HUES64 (cell line): ENCODE measurements at regions not wholly inside any gene's neighbourhood (a gene's known extent, or its start where the extent isn't known, plus 50 kb on each side); places are given as distances from the start of the nearest gene placed in this dataset.

Experiments used
- H3K27ac ChIP-seq: 2 replicates; pipeline ENCODE4 v1.7.0; 2013; ENCODE audit warnings: low read depth, low read length, inconsistent platforms
- H3K27me3 ChIP-seq: 2 replicates; pipeline ENCODE4 v1.6.1; 2013; ENCODE audit warnings: mild to moderate bottlenecking, low read length; ENCODE audit not compliant: insufficient read depth
- H3K36me3 ChIP-seq: 2 replicates; pipeline ENCODE4 v1.6.1; 2013; ENCODE audit warnings: mild to moderate bottlenecking, low read length; ENCODE audit not compliant: insufficient read depth
- H3K4me1 ChIP-seq: 2 replicates; pipeline ENCODE4 v1.6.1; 2013; ENCODE audit warnings: mild to moderate bottlenecking, low read length, moderate library complexity; ENCODE audit not compliant: insufficient read depth
- H3K4me3 ChIP-seq: 2 replicates; pipeline ENCODE4 v1.5.1; 2013; ENCODE audit warnings: mild to moderate bottlenecking, low read length, moderate library complexity
- H3K9ac ChIP-seq: 2 replicates; pipeline ENCODE4 v1.6.1; 2013; ENCODE audit warnings: mild to moderate bottlenecking, low read depth, low read length
- H3K9me3 ChIP-seq: 2 replicates; pipeline ENCODE4 v1.6.1; 2013; ENCODE audit warnings: low read depth, low read length; ENCODE audit not compliant: insufficient read depth
- WGBS: fragments of 150-250, 120-280 bp; methylation state at CpG from one replicate; pipeline ENCODE4 v1.1.7; 2013; ENCODE audit warnings: missing lambda C conversion rate; 5-methylcytosine and 5-hydroxymethylcytosine counted together

DNA sequence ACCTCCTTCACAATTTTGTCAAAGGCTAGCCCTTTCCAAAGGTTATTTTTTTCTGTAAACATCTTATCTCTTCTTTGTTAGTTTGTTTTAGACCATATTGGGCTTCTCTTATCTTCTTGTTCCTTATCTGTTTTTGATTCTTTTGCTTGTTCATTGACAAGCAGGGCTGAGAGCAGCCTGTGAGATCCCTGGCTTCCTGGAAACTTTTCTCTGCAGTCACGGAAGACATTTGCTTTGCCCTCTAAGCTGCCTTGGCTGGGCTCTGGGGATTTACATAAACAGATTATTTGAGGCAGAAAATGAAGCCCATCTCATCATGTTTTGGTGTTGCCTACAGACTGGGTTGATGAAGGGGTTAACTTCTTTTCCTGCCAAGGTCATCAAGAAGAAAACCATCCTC, 157.4 kb upstream of the AMOT start:
- WGBS = 79% methylated on average over 1 of the region's 1 CpG
- no peak overlapping the region for H3K9ac ChIP-seq
- no peaks in the 10 kb centered on the region for H3K4me1 ChIP-seq
- no peak overlapping the region for H3K4me3 ChIP-seq
- no peak overlapping the region for H3K27ac ChIP-seq
- no peaks in the 10 kb centered on the region for H3K36me3 ChIP-seq
- no peaks in the 10 kb centered on the region for H3K9me3 ChIP-seq
- H3K27me3 ChIP-seq = no peaks in the 10 kb centered on the region

DNA sequence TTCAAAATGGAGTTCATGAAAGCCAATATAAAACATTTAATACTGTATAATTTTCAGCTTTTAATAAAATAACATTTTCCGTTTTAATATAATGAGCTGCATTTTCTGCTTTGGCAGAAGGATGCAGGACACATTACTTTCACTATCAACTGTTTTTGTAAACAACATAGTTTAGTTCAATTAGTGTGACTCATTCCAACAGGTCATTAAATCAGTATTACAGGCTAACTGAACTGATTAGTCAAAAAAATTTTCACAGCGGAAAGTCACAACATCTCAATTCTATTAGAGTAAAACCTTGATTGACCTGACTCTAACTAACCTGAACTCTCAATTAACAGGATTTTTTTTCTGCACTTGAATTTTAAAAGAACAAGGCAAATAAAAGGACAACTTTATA, 151.2 kb upstream of the AMOT start:
- H3K9me3 ChIP-seq = no peaks in the 10 kb centered on the region
- 90% methylated on average over 1 of the region's 2 CpGs for whole genome bisulfite sequencing
- no peak overlapping the region for H3K27ac ChIP-seq
- no peaks in the 10 kb centered on the region for H3K36me3 ChIP-seq
- no peaks in the 10 kb centered on the region for H3K27me3 ChIP-seq
- no peak overlapping the region for H3K4me3 ChIP-seq
- H3K4me1 ChIP-seq = no peaks in the 10 kb centered on the region
- H3K9ac ChIP-seq = no peak overlapping the region

DNA sequence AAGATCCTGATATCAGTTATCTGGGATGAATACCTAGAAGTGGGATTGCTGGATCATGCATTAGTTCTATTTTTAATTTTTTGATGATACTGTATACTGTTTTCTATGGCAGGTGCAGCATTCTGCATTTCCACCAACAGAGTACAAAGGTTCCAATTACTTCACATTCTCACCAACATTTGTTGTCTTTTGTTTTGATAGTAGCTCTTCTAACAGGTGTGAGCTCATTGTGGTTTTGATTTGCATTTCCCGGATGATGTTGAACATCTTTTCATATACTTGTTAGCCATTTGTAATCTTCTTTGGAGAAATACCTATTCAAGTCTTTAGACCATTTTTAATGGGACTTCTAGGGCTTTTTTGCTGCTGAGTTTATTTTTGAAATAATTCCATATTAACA, 139.2 kb upstream of the AMOT start:
- Histone ChIP-seq H3K27ac (no peak overlapping the region), H3K9ac (no peak overlapping the region), H3K27me3 (no peaks in the 10 kb centered on the region), H3K4me1 (no peaks in the 10 kb centered on the region), H3K9me3 (no peaks in the 10 kb centered on the region), H3K4me3 (no peak overlapping the region), H3K36me3 (no peaks in the 10 kb centered on the region)
- no CpG with 5 or more reads among the region's 1 CpG for WGBS

DNA sequence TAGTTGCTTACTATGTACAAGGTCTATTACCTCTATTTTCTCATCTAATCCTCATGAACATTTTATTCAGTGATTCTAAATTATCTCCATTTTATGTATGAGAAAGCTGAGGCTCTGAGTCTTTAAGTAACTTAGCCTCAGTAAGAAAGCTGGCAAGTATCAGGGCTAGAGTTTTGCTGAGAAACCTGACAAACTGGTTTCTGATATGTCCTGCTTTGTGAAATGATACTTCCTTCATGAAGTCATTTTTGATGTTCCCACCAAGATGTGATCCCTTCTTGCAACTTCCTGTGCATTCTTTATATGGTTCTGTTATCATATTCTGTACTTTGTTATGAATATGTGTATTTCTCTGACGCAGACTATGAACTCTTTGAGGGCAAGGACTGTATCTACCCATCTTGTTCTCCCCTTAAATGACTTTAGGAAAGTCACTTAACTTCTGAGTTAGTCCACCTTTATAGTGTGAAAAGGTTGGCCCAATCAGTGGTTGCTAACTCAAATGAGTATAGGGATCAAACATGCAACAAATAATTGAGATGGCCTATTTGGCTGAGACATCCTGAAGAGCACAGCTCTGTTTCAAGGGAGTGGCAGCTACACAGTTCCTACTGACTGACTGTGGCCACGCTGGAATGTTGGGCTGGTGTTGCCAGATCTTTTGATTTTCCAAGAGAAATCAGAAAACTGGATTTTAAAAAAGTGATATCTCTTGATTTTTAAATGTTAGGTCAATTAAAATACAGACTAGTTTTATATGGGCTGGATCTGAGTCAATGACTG, 127.9 kb upstream of the AMOT start:
- no peaks in the 10 kb centered on the region for H3K9me3 ChIP-seq
- H3K4me1 ChIP-seq = no peaks in the 10 kb centered on the region
- no peak overlapping the region for H3K9ac ChIP-seq
- no peaks in the 10 kb centered on the region for H3K27me3 ChIP-seq
- no peaks in the 10 kb centered on the region for H3K36me3 ChIP-seq
- H3K27ac ChIP-seq = no peak overlapping the region
- no peak overlapping the region for H3K4me3 ChIP-seq
- WGBS = 89% methylated on average over 1 of the region's 2 CpGs

DNA sequence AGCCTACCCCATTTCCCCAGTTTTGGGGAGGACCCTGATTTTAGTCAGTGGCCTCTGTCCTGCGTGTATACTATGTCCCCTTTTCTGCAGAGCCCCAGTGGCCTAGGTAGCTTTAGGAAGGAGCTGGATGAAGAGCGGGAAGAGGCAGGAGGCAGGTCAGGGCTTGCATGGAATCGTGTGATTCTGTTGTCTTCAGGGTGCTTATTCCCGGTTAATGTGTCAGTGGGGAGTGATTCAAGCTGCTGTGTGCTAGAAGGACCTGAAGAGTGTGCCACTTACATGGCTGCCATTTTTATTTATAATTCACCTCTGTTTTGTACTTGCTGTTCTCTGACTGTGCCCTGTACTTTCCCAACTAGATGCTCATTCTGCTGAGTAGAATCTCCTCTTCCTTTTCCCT, 127.3 kb upstream of the AMOT start:
- Histone ChIP-seq H3K27ac (no peak overlapping the region), H3K36me3 (no peaks in the 10 kb centered on the region), H3K9ac (no peak overlapping the region), H3K4me3 (no peak overlapping the region), H3K4me1 (no peaks in the 10 kb centered on the region), H3K27me3 (no peaks in the 10 kb centered on the region), H3K9me3 (no peaks in the 10 kb centered on the region)
- WGBS = 88% methylated on average over 4 of the region's 4 CpGs

DNA sequence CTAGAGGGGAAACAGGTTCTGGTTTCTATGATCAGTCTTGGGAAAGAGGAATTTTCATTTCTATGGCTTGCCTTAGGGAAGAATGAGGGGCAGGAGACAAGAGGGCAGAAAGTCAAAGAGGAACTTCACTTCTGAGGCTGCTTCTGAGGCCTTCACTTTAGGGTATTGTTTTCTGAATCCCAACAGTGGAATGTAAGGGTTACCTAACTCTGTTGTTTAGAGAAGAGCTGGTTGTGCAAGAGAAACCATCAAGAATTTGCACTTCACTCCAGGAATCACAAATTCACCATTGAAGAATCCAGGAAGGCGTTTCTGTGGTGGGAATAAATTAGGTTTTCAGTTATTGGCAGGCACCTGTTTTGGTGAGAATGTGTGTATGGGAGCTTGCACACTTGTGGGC, 126.7 kb upstream of the AMOT start:
- WGBS = 92% methylated on average over 1 of the region's 1 CpG

DNA sequence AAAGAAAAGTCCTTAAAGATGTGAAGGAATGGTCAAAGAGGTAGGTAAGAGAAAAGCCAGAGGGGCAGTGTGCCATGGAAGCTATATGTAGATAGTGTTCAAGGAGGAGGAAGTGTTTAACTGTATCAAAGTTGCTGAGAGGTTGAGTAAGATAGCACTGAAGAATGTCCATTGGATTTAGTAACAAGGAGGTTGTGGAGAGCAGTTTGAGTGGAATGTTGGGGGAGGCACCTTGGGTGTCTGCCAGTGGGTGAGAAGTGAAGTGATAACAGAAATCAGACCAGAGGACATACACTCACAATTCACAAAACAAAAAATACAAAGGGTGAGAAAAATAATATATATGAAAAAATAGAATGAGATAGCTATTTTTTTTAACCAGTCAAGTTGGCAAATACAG, 121.3 kb upstream of the AMOT start:
- H3K9me3 ChIP-seq = no peaks in the 10 kb centered on the region
- no peaks in the 10 kb centered on the region for H3K27me3 ChIP-seq
- no peak overlapping the region for H3K27ac ChIP-seq
- no peak overlapping the region for H3K9ac ChIP-seq
- no peaks in the 10 kb centered on the region for H3K4me1 ChIP-seq
- H3K36me3 ChIP-seq = no peaks in the 10 kb centered on the region
- no peak overlapping the region for H3K4me3 ChIP-seq

More for the DNA sequence above, 126.7 kb upstream of the AMOT start:
- H3K27me3 ChIP-seq = no peaks in the 10 kb centered on the region
- no peaks in the 10 kb centered on the region for H3K4me1 ChIP-seq
- no peak overlapping the region for H3K4me3 ChIP-seq
- no peaks in the 10 kb centered on the region for H3K36me3 ChIP-seq
- H3K27ac ChIP-seq = no peak overlapping the region
- no peaks in the 10 kb centered on the region for H3K9me3 ChIP-seq
- H3K9ac ChIP-seq = no peak overlapping the region

DNA sequence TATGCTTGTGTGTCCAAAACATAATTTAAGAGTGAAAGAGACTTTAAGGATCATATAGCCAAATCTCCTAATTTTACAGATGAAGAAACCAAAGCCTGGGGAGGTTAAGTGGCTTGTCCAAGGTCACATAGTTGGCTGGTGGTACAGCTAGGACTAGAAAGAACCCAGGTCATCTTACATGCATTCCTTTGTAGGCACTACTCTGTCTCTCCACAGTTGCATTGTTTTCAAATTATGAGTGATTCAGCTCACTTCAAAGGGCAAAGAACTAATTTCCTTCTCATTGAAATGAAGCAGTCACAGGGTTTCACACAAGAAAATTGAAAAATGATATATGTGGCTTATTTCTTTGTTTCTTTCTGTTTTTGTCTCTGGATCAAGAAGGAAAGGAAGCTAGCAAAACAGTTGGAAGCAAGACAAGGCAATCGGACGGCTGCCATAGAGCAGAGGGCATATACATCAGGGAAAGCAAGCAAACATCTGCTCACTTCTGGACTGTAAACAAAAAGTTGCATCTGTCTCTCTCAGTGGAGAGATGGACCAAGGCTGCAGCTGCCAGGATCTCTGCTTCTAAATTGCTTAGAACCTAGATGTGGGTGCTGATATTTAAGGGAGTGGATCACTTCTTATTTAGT, 107.5 kb upstream of the AMOT start:
- Histone ChIP-seq H3K36me3 (no peaks in the 10 kb centered on the region), H3K27me3 (no peaks in the 10 kb centered on the region), H3K9me3 (no peaks in the 10 kb centered on the region), H3K4me3 (no peak overlapping the region), H3K9ac (no peak overlapping the region), H3K27ac (no peak overlapping the region), H3K4me1 (no peaks in the 10 kb centered on the region)
- WGBS = 100% methylated on average over 2 of the region's 2 CpGs

DNA sequence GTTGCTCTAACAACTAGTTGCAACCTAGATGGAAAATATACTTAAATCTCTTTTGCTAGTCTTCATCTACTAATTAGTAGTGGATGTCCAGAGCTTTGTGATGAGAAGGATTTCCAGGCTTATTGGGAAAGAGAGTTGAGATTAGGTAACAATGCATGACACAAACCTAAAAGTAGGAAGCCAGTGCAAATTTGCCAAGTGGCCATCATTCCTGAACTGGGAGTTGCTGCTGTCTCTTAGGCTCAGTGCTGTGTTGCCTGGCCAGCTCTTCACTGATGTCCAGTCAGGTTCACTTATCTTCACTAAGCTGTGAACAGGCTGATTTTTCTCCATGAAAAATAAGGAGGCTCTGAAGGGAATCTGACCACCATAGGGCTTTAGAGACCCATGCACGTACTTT, 105.6 kb upstream of the AMOT start:
- no peaks in the 10 kb centered on the region for H3K9me3 ChIP-seq
- H3K4me1 ChIP-seq = no peaks in the 10 kb centered on the region
- no peak overlapping the region for H3K4me3 ChIP-seq
- WGBS = 100% methylated on average over 1 of the region's 1 CpG
- H3K9ac ChIP-seq = no peak overlapping the region
- no peak overlapping the region for H3K27ac ChIP-seq
- no peaks in the 10 kb centered on the region for H3K36me3 ChIP-seq
- no peaks in the 10 kb centered on the region for H3K27me3 ChIP-seq

DNA sequence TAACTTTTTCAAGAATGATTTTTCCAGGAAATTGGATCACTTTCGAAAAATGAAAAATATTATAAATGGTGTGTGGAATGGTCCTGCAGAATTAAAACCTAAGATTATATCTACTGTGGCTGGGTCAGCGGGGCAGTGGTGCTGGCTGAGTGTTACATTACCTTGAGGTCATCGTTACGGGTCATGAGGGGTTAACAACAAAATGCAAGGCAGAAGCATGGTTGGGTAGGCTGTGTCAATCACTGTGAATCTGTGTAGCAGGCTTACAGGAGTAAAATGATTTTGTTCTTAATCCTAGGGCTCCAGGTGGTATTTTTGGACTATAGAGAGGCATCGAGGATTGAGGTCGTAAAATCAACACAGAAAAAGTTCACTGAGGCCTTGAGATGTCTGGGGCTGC, 105.2 kb upstream of the AMOT start:
- Histone ChIP-seq H3K4me1 (no peaks in the 10 kb centered on the region), H3K4me3 (no peak overlapping the region), H3K27ac (no peak overlapping the region), H3K27me3 (no peaks in the 10 kb centered on the region), H3K9ac (no peak overlapping the region), H3K9me3 (no peaks in the 10 kb centered on the region), H3K36me3 (no peaks in the 10 kb centered on the region)
- 92% methylated on average over 5 of the region's 6 CpGs for WGBS

DNA sequence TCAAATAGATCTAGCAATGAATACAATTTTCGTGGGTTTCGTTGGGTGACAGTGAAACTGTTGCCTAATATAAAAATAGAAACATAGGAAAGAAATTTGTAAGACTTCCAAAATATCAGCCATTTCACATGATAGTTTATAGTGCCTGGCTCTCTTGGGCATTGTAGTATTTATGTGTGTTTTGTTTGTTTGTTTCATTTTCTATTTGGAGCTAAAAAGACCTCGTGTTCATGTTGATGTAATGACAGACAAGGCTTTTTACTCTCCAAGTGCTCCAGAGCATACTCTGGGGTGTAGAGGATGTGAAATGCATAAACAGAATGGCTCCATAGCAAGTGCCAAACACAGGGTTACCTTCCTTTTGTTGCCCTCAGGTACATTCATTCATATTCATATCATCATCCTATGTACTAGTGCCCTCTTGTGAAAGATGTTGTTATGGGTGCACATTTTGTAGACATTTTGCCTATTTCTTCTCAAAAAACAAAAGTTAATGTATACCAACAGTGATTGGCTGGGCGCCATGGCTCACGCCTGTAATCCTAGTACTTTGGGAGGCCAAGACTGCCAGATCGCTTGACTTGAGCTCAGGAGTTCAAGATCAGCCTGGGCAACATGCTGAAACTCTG, 100.7 kb upstream of the AMOT start:
- Histone ChIP-seq H3K36me3 (no peaks in the 10 kb centered on the region), H3K27me3 (no peaks in the 10 kb centered on the region), H3K9ac (no peak overlapping the region), H3K4me3 (no peak overlapping the region), H3K9me3 (no peaks in the 10 kb centered on the region), H3K27ac (no peak overlapping the region), H3K4me1 (no peaks in the 10 kb centered on the region)
- 91% methylated on average over 4 of the region's 6 CpGs for WGBS
